NCI-H526 treated with DMSO at 0.1 percent for 48 hours (cell line): ENCODE measurements at regions not wholly inside any gene's neighbourhood (a gene's known extent, or its start where the extent isn't known, plus 50 kb on each side); places are given as distances from the start of the nearest gene placed in this dataset.
"Not testable (repeated sequence)": the region's sequence is repeated elsewhere in the genome, so short reads cannot be mapped to it uniquely, and the experiment has no call there.

ENCODE experiments used
- DNase-seq: peaks from one replicate; lab custom pipeline; 2025; lab: John Stamatoyannopoulos, UW

DNA sequence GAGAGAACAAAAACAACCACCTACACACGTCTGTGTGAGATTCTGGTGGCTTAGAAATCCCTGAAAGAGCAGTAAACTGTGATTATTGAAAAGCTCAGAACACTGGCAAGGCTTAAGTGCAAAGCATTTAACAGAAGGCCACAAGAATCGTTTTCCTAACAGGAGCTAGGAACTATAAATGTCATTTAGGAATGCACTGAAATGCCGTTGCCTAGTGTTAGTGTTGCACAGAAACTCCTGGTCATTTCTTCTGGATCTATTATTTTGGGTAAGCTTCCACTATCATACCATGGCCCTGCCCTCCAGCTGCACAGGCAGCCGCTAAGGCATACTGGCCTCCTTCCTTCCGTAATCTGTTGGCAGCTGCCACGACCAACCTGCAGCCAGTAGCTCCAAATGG lies 923.2 kb downstream of the NLGN4X start:
- DNase-seq, result no peak

DNA sequence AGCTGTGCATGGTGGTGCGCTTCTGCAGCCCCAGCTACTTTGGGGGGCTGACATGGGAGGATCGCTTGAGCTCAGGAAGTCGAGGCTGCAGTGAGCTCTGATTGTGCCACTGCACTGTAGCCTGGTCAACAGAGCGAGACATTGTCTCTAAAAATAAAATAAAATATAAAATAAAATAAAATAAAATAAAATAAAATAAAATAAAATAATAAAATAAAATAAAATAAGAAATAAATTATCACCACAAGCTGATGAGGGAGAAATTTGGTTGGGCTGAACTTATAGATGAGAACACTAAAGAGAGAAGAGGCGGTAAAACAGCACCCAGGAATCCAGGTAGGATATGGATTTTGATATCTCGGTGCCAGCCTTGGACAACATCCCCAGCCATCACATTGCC lies 933.7 kb downstream of the NLGN4X start:
- no peak for DNase-seq

DNA sequence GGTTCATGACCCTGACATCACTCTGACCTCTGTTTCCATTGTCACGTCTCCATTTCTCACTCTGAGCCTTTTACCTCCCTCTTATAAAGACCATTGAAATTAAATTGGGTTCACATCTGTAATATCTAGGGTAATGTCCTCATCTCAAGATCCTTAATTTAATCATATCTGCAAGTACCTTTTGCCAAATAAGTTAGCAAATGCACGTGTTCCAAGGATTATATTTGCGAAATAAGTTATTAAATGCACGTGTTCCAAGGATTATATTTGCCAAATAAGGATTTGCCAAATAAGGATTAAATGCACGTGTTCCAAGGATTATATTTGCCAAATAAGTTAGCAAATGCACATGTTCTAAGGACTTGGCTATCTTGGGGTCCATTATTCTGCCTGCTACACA lies 938.0 kb downstream of the NLGN4X start:
- no peak for DNase-seq

DNA sequence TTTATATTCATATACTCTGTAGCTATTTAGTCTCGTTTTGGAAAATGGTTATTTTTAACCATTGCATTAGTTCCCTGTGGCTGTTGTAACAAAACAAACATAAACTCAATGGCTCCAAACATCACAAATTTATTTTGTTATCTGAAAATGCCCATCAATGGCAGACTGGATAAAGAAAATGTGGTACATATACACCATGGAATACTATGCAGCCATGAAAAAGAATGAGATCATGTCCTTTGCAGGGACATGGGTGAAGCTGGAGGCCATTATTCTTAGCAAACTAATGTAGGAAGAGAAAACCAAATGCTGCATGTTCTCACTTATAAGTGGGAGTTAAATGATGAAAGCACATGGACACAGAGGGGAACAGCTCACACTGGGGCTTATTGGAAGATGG lies 938.7 kb downstream of the NLGN4X start:
- not testable (repeated sequence) for DNase-seq

DNA sequence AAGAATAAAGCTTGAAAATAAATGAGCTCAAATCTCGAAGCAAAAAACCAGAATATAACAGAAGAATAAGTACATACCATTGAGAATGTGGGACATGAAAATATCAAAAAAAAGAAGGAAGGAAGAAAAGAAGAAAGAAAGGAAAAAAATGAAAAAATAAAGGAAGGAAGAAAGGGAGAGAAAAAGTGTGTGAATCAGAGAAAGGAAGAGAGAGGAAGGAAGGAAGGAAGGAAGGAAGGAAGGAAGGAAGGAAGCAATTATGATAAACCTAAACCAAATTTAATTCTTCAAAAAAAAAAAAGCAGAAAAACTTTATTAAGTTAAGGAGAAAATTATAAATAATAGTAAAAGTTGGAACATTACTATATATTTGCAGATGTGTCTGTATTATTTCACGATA lies 949.8 kb downstream of the NLGN4X start:
- DNase-seq, result no peak

DNA sequence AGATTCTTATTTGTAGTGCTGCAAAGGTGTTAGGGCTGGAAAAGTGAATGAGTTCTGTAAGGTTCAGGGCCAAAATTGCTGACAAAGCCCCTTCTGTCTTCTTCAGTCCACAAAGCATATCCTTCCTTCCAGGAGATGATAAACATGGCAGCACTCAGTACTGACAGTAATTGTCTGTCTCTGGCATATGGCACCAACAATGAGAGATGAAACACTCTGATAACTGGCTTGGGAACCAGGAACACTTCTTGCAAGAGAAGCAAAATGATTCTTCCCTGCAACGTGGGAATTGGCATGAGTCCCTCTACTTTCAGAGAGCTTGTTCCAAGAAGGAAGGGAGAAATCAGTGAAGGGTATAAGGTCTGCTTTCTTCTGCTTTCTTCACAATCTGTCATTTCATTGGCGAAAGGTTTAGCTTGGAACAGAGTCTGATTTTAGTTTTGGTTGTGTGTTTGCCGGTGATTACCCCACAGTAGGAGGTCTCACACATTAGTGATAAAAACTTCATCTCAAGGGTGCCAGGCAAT lies 963.3 kb downstream of the NLGN4X start:
- DNase-seq, result no peak

DNA sequence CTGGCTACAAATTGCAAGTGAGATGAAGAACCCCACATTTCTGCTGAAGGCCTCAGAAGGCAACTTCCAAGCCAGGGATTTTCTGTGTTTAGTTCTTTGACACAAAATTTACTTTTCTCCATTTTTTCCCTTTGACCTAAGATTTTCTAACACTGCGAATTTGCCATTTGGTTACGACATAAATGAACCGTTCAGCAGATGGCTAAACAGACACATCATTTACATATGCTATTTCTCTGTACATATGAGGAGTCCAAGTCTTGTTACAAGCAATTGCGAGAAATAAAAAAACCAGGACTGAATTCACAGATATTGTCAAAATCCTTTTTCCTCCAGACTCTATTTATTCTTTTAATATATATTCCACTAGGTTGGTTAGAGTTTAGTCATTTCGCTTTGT lies 978.6 kb downstream of the NLGN4X start:
- peak; percentile 5 for DNase-seq

DNA sequence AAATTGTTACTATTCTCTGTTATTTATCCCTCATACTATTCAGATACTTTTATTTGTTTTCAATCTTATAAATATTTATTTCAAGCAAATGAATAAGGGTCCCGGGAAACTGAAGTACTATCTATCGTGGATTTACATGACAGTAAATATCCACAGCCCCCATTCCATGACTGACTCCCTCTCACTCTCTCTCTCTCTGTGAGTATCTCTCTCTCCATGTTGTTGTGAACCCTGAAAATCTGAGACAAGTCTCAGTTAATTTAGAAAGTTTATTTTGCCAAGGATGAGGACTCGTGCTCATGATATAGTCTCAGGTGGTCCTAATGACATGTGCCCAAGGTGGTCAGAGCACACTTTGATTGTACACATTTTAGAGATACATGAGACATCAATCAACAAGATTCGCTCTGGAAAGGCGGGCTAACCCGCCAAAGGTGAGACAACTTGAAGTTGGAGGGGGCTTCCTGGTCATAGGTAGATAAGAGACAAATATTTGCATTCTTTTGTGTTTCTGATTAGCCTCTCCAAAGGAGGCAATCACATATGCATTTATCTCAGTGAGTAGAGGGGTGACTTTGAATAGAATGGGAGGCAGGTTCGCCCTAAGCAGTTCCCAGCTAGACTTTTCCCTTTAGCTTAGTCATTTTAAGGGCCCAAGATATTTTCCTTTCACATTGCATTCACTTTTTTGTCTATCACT lies 986.4 kb downstream of the NLGN4X start:
- peak; percentile 29 for DNase-seq

DNA sequence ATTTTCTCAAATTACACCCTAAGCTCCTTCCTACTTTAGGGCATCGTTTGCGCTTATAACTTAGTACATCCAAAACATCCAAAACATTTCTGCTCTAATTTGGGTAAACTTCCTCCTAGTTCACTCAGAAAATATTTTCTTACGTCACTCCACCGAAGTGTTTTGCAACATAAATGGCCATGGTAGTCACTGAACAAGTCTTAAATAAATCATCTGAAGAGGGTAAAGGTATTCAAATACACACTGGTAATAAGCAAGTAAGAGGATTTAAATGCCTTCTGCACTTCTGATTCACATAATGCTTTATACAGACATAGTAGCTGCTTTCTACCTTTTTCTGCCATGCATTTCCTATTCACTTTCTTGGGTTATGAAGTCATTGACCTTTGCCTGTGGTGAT lies 991.9 kb downstream of the NLGN4X start:
- no peak for DNase-seq

DNA sequence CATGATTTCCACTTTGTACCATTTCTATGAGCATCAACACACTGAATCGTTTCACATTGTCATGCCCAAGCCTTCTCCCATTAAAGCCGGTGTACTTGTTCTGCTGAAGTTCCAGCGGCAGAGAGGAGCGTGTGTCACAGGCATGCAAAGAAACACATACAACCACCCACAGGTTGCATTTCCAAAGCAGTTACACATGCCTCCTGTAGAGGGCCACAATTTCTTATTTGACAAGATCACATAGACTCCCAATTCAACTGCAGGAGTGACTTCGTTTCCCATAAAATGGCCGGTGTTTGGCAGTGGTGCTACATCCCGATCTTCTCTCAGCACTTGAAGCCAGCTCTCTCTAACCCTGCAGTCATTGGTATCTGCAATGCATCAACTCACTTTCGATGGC lies 992.6 kb downstream of the NLGN4X start:
- DNase-seq, result peak; percentile 55

DNA sequence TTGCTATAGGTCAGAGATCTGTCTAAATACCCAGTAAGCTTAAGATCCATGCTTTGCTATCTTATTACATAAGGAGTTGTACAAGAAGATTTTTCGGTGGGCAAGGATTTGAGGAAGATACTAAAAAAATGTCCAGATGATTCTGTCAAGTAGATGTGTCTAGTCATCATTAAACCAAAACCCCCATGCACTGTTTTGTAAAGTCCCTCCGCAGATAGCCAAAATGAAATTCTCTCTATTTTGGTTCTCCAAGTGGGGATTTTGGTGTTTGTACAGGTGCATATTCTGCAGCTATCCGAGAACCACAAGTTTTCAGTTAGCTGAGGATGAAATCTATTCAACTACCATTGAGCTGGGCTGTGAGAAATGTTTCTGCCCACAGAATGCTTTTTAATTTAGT lies 994.8 kb downstream of the NLGN4X start:
- no peak for DNase-seq

DNA sequence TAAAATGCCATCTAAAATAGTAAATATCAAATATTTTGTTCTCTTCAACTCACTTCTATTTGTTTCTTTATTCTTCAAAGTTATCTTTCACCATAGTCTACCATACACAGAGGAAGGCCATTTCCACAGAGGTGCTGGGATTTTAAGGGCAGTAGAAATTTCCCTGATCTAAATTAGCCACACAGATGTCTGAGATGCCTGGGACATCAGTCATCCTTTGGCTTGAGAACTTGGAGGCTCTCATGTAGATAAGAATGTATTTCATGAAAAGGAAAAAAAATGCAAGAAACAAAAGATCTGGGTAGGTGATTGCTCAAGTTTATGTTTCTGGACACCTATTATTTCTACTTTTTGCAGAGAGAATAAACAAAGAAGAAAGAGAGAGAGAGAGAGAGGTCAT lies 1008.2 kb downstream of the NLGN4X start:
- DNase-seq, result no peak

DNA sequence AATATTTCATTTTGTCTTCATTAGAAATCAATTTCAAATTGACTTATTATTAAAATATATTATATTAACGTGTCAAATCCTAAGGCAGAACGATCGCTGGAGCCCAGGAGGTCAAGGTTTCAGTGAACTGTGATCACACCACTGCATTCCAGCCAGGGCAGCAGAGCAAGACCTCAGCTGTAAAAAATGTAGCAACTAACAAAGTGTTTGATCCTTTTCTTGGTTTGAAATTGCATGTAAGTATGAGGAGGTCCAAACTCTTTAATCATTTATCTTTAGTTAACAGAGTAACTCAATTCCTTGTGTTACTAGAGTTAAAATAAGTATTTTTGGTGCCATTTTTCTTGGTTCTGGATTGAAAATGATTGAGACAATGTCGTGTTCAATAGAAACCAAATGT lies 1033.9 kb downstream of the NLGN4X start:
- no peak for DNase-seq

DNA sequence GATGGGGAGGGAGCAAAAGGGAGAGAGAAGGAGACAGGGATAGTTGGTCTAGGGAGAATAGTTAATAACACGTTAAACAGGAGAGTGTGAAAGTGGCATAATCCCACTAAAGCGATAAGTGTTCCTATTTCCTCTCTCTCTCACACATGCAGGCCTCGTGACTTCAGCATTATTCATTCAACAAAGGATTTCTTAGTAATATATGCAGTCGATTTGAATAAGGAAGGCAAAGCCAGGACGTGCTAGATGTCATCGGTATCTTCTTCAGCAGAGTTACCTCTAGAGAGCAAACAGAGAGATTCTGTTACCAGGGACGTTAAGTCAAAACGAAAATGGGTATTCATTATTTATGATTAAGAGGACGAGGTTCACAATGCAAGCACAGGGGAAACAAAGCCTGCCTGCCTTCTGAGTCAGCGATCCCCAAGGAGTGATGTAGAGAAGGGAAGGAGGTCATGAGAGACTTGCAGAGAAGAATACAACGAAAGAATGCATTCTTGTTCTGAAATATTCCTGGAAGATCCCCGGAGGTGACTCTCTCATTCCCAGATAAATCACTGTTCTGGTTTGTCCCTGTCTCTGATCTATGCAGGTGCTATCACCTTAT lies 1048.4 kb downstream of the NLGN4X start:
- DNase-seq, result peak; percentile 18

DNA sequence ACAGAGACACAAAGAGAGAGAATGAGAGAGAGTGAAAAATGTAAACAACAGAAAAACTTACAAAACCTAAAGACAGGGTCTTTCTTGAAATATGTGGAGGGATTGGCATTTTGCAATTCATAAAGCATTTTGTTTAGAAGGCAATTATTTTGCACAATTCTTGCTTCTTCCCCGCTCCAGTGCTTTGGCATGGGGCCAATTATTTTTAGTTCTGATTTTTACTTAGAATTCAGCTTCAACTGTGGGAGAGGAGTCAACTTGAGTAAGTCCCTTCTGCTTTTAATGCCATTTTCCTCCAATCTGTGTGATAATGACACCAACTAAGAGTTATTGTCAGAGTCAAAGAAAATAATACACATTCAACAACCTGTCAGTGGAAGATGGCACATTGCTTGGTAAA lies 1051.9 kb downstream of the NLGN4X start:
- no peak for DNase-seq

DNA sequence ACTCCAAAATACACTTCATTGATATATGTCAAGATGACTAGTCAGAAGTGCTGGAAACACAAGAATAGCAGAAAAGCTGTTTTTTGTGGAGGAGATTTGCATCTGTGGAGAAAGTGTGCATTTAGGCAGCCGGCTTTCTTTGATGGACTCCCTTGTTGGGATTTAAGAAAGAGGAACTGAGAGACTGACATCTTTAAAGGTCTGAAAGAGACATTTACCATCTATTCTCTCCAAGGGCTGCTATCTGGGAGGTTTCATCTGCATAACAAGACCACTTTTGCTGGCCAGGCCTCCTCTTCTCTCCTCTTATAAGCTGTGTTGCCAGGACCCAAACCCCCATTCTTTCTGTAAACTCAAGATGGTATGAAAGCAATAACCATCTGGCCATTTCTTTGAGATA lies 1065.0 kb downstream of the NLGN4X start:
- no peak for DNase-seq

DNA sequence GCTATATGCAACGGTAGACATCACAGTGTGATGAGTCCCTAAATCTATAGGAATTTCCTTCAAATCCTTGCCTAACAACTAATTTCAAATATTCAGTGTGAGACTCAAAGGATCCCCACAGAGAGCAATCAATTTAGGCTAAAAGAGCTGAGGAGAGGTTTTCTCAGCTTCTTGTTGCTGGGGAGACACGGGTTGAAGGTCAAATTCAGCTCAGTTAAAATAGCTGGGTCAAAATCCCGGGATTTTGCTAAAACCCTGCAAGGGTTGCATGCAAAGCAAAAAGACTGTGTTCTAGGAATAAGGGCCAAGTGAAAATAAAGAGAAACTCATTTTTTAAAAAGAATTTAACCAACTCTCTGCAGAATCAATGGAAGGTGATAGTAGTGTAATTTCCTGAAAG lies 1073.4 kb downstream of the NLGN4X start:
- DNase-seq, result no peak

DNA sequence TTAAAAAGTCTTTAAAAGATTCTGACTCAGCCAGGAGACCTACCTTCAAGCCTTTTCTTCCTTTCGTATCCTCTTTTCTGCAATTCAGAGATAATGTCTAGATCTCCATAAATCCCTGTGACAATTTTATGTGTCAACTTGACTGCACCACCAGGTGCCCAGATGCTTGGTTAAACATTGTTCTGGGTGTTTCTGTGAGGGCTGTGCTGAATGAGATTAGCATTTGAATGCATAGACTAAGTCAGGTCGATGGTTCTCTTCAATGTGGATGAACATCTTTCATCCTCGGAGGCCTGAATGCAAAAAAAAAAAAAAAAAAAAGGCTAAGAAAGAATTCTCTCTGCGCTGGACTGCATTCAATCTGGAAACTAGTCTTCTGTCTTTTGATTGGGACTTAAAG lies 1082.7 kb downstream of the NLGN4X start:
- no peak for DNase-seq

DNA sequence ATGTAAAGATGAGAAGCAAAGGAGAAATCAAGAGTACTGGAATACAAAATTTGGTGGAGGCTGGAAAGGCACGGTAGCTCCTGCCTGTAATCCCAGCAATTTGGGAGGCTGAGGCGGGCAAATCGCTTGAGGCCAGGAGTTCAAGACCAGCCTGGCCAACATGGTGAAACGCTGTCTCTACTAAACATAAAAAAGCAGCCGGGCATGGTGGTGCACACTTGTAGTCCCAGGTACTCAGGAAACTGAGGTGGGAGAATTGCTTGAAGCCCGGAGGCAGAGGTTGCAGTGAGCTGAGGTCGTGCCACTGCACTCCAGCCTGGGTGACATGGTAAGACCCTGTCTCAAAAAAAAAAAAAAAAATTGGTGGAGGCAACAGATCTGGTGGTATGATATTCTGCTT lies 1086.0 kb downstream of the NLGN4X start:
- no peak for DNase-seq

DNA sequence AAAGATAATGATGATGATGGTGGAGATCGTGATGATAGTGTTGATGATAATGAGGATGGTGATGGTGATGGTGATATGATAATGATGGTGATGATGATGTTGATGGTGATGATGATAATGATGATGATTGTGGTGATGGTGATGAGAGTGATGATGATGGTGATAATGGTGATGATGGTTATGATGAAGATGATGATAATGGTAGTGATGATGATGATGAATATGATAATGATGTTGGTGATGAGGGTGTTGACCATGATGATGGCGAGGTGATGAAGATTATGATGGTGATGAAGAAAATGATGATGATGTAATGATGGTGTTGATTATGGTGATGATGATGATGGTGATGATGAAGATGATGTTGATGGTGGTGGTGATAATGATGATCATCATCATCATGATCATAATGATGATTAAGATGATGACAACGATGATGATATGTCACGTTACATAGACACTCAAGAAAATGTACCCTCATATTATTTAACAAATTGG lies 1106.4 kb downstream of the NLGN4X start:
- no peak for DNase-seq

DNA sequence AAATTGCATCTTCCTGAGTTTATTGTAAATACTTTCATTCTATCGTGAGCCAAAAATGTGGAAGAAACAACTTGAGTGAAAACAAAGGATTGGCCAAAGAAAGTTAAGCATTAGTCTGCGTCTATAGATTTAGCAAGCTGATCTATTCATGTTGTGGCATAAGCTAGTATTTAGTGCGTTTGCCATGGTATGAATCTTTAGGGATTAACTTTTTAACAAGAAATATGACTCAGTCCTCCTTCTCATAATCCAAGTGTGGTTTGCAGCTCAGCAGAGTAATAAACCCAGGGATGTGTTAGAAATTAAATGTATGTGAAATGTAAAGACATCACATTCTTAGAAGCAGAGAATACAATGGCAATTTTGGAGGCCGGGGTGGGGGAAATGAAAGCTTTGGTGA lies 1110.9 kb downstream of the NLGN4X start:
- no peak for DNase-seq

DNA sequence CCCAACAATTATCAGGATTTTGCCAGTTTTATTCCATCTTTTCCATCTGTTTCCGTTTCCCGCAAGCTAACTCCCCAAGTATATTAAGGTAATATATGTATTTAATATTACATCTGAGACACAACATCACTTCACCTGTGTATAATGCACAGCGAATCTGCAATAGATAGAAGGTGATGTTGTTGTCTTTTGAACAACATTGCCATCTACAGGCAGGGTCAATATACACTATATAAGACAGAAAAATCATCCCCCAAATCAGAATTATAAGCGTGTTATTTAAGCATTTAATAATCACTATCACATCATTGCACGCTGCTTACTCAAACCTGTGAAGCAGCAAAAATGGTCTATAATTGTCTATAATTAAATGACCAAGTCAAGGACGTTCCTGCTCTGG lies 1115.5 kb downstream of the NLGN4X start:
- DNase-seq, result peak; percentile 11

DNA sequence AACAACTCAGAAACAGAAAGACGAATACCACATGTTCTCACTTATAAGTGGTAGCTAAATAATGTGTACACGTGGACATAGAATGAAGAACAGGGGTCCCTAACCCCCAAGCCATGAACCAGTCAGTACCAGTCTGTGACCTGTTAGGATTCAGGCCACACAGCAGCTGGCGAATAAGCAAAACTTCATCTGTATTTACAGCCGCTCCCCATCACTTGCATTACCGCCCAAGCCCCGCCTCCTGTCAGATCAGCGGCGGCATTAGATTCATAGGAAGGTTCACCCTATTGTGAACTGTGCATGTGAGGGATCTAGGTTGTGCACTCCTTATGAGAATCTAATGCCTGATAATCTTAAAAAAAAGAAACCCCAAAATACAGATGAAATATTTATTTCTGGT lies 1128.7 kb downstream of the NLGN4X start:
- no peak for DNase-seq

DNA sequence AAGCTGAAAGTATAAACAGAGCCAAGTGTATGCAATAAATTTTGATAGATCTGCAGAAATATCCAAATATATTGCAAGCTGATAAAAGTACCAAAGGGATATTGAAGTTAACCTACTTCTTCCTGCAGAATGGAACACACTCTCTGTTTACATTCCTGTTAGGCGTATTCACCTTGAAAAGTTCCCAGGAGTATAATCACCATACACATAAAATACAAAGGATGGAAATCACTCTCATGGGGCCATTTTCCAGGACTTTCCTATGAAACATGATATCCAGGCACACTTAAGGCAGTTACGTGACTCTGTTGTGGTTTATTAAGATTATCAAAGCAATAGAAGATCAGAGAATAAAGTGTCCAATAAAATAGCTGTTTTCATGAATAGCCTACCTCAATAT lies 1142.3 kb downstream of the NLGN4X start:
- DNase-seq, result no peak
